Breast epithelium (tissue), 3 donors: ENCODE measurements at regions not wholly inside any gene's neighbourhood (a gene's known extent, or its start where the extent isn't known, plus 50 kb on each side); places are given as distances from the start of the nearest gene placed in this dataset.

Source experiments
- POLR2AphosphoS5 ChIP-seq, 3 donors: sonication (generic); formaldehyde crosslinking; IDR thresholded peaks; one replicate each; pipeline ENCODE4 v1.6.1; 2017; ENCODE audit warnings: antibody characterized with exemption in 3 of 3
- TF ChIP-seq, protein P1 (sequence below), 3 donors: fragments of 450-650 bp; IDR thresholded peaks; one replicate each; pipeline ENCODE4 v1.5.1; 2016 to 2017; ENCODE audit warnings: antibody characterized with exemption in 3 of 3, mild to moderate bottlenecking in 3 of 3, moderate library complexity in 3 of 3

DNA sequence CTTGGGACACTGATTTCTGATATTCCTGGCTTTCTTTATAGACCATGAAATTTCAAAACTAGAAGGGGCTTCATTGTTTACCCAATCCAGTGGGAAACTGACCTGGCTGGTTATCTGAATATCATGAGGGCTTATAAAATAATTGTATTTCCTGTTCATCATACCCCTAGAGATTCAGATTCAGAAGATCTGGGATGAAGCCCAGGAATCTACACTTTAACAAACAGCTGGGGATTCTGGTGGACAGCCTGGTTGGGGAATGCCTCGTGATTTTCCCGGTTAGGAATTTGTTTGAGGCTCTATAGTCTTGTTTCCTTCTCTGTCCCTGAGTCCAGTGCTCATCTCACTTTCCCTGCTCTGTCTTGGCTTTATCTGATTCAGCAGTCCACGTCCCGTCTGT is 110.3 kb downstream of the ADRA2A start:
- TF ChIP-seq POLR2AphosphoS5 (IDR thresholded peaks at IDR 0.05) = no peak
- TF ChIP-seq, protein P1, sequence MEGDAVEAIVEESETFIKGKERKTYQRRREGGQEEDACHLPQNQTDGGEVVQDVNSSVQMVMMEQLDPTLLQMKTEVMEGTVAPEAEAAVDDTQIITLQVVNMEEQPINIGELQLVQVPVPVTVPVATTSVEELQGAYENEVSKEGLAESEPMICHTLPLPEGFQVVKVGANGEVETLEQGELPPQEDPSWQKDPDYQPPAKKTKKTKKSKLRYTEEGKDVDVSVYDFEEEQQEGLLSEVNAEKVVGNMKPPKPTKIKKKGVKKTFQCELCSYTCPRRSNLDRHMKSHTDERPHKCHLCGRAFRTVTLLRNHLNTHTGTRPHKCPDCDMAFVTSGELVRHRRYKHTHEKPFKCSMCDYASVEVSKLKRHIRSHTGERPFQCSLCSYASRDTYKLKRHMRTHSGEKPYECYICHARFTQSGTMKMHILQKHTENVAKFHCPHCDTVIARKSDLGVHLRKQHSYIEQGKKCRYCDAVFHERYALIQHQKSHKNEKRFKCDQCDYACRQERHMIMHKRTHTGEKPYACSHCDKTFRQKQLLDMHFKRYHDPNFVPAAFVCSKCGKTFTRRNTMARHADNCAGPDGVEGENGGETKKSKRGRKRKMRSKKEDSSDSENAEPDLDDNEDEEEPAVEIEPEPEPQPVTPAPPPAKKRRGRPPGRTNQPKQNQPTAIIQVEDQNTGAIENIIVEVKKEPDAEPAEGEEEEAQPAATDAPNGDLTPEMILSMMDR (IDR thresholded peaks at IDR 0.05) = no peak
